ENCODE measurements at regions not wholly inside any gene's neighbourhood (a gene's known extent, or its start where the extent isn't known, plus 50 kb on each side); places are given as distances from the start of the nearest gene placed in this dataset.

- TF ChIP-seq CTCF (IDR thresholded peaks at IDR 0.05 in 2 of 3, conservative IDR thresholded peaks at IDR 0.05 in 1 of 3; ENCODE audit: borderline replicate concordance in 1 of 3, insufficient read depth in 1 of 3, low read depth in 2 of 3, low read length in 2 of 3) (no peak), ELF1 (IDR thresholded peaks at IDR 0.05; ENCODE audit: borderline replicate concordance, low read depth) (no peak), SIN3A (IDR thresholded peaks at IDR 0.05; ENCODE audit: low read depth) (no peak), ZFX (IDR thresholded peaks at IDR 0.05) (no peak), EGR1 (IDR thresholded peaks at IDR 0.05; ENCODE audit: low read depth) (no peak), CEBPB (IDR thresholded peaks at IDR 0.05; ENCODE audit: low read depth) (no peak), JUND (IDR thresholded peaks at IDR 0.05) (no peak), ZBTB33 (IDR thresholded peaks at IDR 0.05; ENCODE audit: extremely low read depth, insufficient replicate concordance, low read length) (no peak), RAD21 (IDR thresholded peaks at IDR 0.05; ENCODE audit: low read depth) (no peak), TCF7L2 (IDR thresholded peaks at IDR 0.05; ENCODE audit: borderline replicate concordance, extremely low read depth, insufficient read depth, insufficient read length) (no peak), MAX (IDR thresholded peaks at IDR 0.05) (no peak), CBX3 (IDR thresholded peaks at IDR 0.05; ENCODE audit: low read depth) (no peak), EZH2 (IDR thresholded peaks at IDR 0.05) (no peak)
These were observed 927.0 kb downstream of the SLC16A7 start (continued) for GRCh38 chr12:60522684-60523400.
